WTC11 (cell line): ENCODE measurements at regions not wholly inside any gene's neighbourhood (a gene's known extent, or its start where the extent isn't known, plus 50 kb on each side); places are given as distances from the start of the nearest gene placed in this dataset.

Experiments
- ATAC-seq: fragments of 200-7000 bp; cut with Tn5 transposase; 2 replicates; pipeline ENCODE4 v1.10.0; 2021; ENCODE audit warnings: mild to moderate bottlenecking, moderate library complexity
- CTCF ChIA-PET: fragments of 300-600 bp; sonication (Branson Sonifier 250); formaldehyde crosslinking; loops from one replicate; lab custom pipeline; 2021; ENCODE audit warnings: antibody characterized with exemption; lab: Charles Lee
- POLR2A ChIA-PET: fragments of 350-600 bp; sonication (Branson Sonifier 250); formaldehyde crosslinking; loops from one replicate; lab custom pipeline; 2021; ENCODE audit warnings: antibody characterized with exemption; lab: Charles Lee
- DNase-seq: peaks from one replicate; pipeline ENCODE4 v3.0.0; 2021; ENCODE audit warnings: low spot score
- H3K27ac Mint-ChIP-seq: 2 replicates; pipeline ENCODE4 v1.8.0; 2021; ENCODE audit warnings: mixed read lengths
- H3K27me3 Mint-ChIP-seq: 2 replicates; pipeline ENCODE4 v1.8.0; 2021; ENCODE audit warnings: low read depth, mild to moderate bottlenecking, moderate library complexity, mixed read lengths
- H3K36me3 Mint-ChIP-seq: 2 replicates; pipeline ENCODE4 v1.8.0; 2021; ENCODE audit warnings: mixed read lengths
- H3K4me1 Mint-ChIP-seq: 2 replicates; pipeline ENCODE4 v1.8.0; 2022; ENCODE audit warnings: mixed read lengths
- H3K4me3 Mint-ChIP-seq: 2 replicates; pipeline ENCODE4 v1.8.0; 2021; ENCODE audit warnings: mild to moderate bottlenecking, moderate library complexity, mixed read lengths
- H3K9me3 Mint-ChIP-seq: 2 replicates; pipeline ENCODE4 v1.8.0; 2021; ENCODE audit warnings: mixed read lengths
- CBFB ChIP-seq: sonication (generic); formaldehyde crosslinking; IDR thresholded peaks from 2 replicates; pipeline ENCODE4 v1.8.1; 2022; ENCODE audit warnings: mild to moderate bottlenecking, low read depth, missing genetic modification reagents
- CDX4 ChIP-seq: fragments of 250-450 bp; sonication (Bioruptor Pico); IDR thresholded peaks from 2 replicates; pipeline ENCODE4 v1.9.0; 2021; ENCODE audit warnings: moderate library complexity, mild to moderate bottlenecking, inconsistent platforms, borderline replicate concordance
- ETV6 ChIP-seq: sonication (generic); formaldehyde crosslinking; IDR thresholded peaks from 2 replicates; pipeline ENCODE4 v1.8.1; 2022; ENCODE audit warnings: mild to moderate bottlenecking, missing genetic modification reagents
- GTF2I ChIP-seq: fragments of 250-450 bp; sonication (Bioruptor Pico); conservative IDR thresholded peaks from 2 replicates; pipeline ENCODE4 v1.4.0; 2021; ENCODE audit warnings: mild to moderate bottlenecking
- HMGA2 ChIP-seq: fragments of 250-450 bp; sonication (Bioruptor Pico); IDR thresholded peaks from 2 replicates; pipeline ENCODE4 v1.4.0; 2021; ENCODE audit warnings: mild to moderate bottlenecking, moderate library complexity
- NFYB ChIP-seq: sonication (generic); formaldehyde crosslinking; conservative IDR thresholded peaks from 2 replicates; pipeline ENCODE4 v1.8.0; 2022; ENCODE audit warnings: low read depth, missing genetic modification reagents
- NR2C2 ChIP-seq: sonication (generic); formaldehyde crosslinking; IDR thresholded peaks from 2 replicates; pipeline ENCODE4 v1.8.0; 2022; ENCODE audit warnings: mild to moderate bottlenecking, missing genetic modification reagents
- OVOL2 ChIP-seq: fragments of 250-450 bp; sonication (Bioruptor Pico); IDR thresholded peaks from 2 replicates; pipeline ENCODE4 v1.9.0; 2021; ENCODE audit warnings: mild to moderate bottlenecking, borderline replicate concordance
- PRRX2 ChIP-seq: fragments of 250-450 bp; sonication (Bioruptor Pico); IDR thresholded peaks from 2 replicates; pipeline ENCODE4 v1.8.0; 2021; ENCODE audit warnings: mild to moderate bottlenecking
- SMAD3 ChIP-seq: sonication (generic); formaldehyde crosslinking; IDR thresholded peaks from 2 replicates; pipeline ENCODE4 v1.8.0; 2022; ENCODE audit warnings: missing genetic modification reagents, mild to moderate bottlenecking, borderline replicate concordance
- STAT6 ChIP-seq: sonication (generic); formaldehyde crosslinking; conservative IDR thresholded peaks from 2 replicates; pipeline ENCODE4 v1.8.1; 2023; ENCODE audit warnings: mild to moderate bottlenecking, low read depth, missing genetic modification reagents, moderate library complexity
- TCF7 ChIP-seq: sonication (generic); formaldehyde crosslinking; IDR thresholded peaks from 2 replicates; pipeline ENCODE4 v1.8.0; 2022; ENCODE audit warnings: mild to moderate bottlenecking, low read depth, missing genetic modification reagents, moderate library complexity
- TP53 ChIP-seq: sonication (generic); formaldehyde crosslinking; IDR thresholded peaks from 2 replicates; pipeline ENCODE4 v1.8.1; 2023; ENCODE audit warnings: mild to moderate bottlenecking, missing genetic modification reagents
- USF1 ChIP-seq: sonication (generic); formaldehyde crosslinking; IDR thresholded peaks from 2 replicates; pipeline ENCODE4 v1.8.0; 2022; ENCODE audit warnings: mild to moderate bottlenecking, missing genetic modification reagents
- ZNF219 ChIP-seq: sonication (generic); formaldehyde crosslinking; IDR thresholded peaks from 2 replicates; pipeline ENCODE4 v1.8.0; 2023; ENCODE audit warnings: missing genetic modification reagents, mild to moderate bottlenecking, borderline replicate concordance
- ZNF317 ChIP-seq: sonication (generic); formaldehyde crosslinking; IDR thresholded peaks from 2 replicates; pipeline ENCODE4 v1.8.1; 2023; ENCODE audit warnings: low read depth, mild to moderate bottlenecking, moderate library complexity, missing genetic modification reagents, borderline replicate concordance
- TF ChIP-seq, protein P1 (sequence below): sonication (generic); formaldehyde crosslinking; IDR thresholded peaks from 2 replicates; pipeline ENCODE4 v1.8.1; 2023; ENCODE audit warnings: mild to moderate bottlenecking, missing genetic modification reagents
- TF ChIP-seq, protein P2 (sequence below): sonication (generic); formaldehyde crosslinking; IDR thresholded peaks from 2 replicates; pipeline ENCODE4 v1.8.1; 2022; ENCODE audit warnings: mild to moderate bottlenecking, moderate library complexity, missing genetic modification reagents
- TF ChIP-seq, protein P3 (sequence below): sonication (generic); formaldehyde crosslinking; IDR thresholded peaks from 2 replicates; pipeline ENCODE4 v1.8.0; 2023; ENCODE audit warnings: missing genetic modification reagents, mild to moderate bottlenecking, borderline replicate concordance
- TF ChIP-seq, protein P4 (sequence below): sonication (generic); formaldehyde crosslinking; IDR thresholded peaks from 2 replicates; pipeline ENCODE4 v1.8.1; 2022; ENCODE audit warnings: missing genetic modification reagents, borderline replicate concordance

DNA sequence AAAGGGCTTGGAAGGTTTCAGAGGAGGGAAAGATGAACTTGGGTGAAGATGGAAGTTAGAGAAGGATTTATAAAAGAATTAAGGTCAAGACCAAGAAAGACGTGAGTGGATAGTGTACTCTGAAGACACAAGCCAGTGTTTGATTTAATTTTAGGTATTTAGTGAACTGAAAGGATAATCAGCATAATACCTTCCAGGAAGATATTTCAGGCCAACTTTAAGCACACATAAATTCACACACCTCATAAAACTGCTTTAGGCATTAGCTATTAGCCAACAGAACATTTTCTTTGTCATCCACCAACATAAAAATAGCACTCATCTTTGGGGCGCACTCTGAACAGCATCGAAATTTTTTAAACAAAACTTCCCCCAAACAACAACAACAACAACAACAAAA is 71.7 kb upstream of the CSNK1A1L start (continued):
- TF ChIP-seq, protein P1, sequence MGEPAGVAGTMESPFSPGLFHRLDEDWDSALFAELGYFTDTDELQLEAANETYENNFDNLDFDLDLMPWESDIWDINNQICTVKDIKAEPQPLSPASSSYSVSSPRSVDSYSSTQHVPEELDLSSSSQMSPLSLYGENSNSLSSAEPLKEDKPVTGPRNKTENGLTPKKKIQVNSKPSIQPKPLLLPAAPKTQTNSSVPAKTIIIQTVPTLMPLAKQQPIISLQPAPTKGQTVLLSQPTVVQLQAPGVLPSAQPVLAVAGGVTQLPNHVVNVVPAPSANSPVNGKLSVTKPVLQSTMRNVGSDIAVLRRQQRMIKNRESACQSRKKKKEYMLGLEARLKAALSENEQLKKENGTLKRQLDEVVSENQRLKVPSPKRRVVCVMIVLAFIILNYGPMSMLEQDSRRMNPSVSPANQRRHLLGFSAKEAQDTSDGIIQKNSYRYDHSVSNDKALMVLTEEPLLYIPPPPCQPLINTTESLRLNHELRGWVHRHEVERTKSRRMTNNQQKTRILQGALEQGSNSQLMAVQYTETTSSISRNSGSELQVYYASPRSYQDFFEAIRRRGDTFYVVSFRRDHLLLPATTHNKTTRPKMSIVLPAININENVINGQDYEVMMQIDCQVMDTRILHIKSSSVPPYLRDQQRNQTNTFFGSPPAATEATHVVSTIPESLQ, result no peak
- TF ChIP-seq, protein P2, sequence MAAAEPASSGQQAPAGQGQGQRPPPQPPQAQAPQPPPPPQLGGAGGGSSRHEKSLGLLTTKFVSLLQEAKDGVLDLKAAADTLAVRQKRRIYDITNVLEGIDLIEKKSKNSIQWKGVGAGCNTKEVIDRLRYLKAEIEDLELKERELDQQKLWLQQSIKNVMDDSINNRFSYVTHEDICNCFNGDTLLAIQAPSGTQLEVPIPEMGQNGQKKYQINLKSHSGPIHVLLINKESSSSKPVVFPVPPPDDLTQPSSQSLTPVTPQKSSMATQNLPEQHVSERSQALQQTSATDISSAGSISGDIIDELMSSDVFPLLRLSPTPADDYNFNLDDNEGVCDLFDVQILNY (CRISPR knock-in tag), result no peak
- TF ChIP-seq SMAD3 (CRISPR knock-in tag) (no peak), ZNF317 (CRISPR knock-in tag) (no peak), CBFB (CRISPR knock-in tag) (no peak), ETV6 (CRISPR knock-in tag) (no peak), CDX4 (CRISPR knock-in tag) (no peak), TP53 (CRISPR knock-in tag) (no peak)

GRCh38 chr13:37175996-37176395 is 70.5 kb upstream of the CSNK1A1L start:
- CTCF ChIA-PET, result no interaction called here

More at GRCh38 chr13:37175996-37176395, 70.5 kb upstream of the CSNK1A1L start:
- Mint-ChIP-seq H3K4me1 (peaks cover 18% of the 10 kb centered on the region), H3K4me3 (no peak overlapping the region), H3K27ac (no peak overlapping the region), H3K27me3 (no peaks in the 10 kb centered on the region), H3K9me3 (no peaks in the 10 kb centered on the region; the same call in 1 of the 2 replicates), H3K36me3 (no peaks in the 10 kb centered on the region)
- TF ChIP-seq, protein P3, sequence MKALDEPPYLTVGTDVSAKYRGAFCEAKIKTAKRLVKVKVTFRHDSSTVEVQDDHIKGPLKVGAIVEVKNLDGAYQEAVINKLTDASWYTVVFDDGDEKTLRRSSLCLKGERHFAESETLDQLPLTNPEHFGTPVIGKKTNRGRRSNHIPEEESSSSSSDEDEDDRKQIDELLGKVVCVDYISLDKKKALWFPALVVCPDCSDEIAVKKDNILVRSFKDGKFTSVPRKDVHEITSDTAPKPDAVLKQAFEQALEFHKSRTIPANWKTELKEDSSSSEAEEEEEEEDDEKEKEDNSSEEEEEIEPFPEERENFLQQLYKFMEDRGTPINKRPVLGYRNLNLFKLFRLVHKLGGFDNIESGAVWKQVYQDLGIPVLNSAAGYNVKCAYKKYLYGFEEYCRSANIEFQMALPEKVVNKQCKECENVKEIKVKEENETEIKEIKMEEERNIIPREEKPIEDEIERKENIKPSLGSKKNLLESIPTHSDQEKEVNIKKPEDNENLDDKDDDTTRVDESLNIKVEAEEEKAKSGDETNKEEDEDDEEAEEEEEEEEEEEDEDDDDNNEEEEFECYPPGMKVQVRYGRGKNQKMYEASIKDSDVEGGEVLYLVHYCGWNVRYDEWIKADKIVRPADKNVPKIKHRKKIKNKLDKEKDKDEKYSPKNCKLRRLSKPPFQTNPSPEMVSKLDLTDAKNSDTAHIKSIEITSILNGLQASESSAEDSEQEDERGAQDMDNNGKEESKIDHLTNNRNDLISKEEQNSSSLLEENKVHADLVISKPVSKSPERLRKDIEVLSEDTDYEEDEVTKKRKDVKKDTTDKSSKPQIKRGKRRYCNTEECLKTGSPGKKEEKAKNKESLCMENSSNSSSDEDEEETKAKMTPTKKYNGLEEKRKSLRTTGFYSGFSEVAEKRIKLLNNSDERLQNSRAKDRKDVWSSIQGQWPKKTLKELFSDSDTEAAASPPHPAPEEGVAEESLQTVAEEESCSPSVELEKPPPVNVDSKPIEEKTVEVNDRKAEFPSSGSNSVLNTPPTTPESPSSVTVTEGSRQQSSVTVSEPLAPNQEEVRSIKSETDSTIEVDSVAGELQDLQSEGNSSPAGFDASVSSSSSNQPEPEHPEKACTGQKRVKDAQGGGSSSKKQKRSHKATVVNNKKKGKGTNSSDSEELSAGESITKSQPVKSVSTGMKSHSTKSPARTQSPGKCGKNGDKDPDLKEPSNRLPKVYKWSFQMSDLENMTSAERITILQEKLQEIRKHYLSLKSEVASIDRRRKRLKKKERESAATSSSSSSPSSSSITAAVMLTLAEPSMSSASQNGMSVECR (CRISPR knock-in tag), result no peak
- TF ChIP-seq, protein P4, sequence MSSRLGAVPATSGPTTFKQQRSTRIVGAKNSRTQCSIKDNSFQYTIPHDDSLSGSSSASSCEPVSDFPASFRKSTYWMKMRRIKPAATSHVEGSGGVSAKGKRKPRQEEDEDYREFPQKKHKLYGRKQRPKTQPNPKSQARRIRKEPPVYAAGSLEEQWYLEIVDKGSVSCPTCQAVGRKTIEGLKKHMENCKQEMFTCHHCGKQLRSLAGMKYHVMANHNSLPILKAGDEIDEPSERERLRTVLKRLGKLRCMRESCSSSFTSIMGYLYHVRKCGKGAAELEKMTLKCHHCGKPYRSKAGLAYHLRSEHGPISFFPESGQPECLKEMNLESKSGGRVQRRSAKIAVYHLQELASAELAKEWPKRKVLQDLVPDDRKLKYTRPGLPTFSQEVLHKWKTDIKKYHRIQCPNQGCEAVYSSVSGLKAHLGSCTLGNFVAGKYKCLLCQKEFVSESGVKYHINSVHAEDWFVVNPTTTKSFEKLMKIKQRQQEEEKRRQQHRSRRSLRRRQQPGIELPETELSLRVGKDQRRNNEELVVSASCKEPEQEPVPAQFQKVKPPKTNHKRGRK (CRISPR knock-in tag), result no peak
- TF ChIP-seq NFYB (CRISPR knock-in tag) (no peak), GTF2I (CRISPR knock-in tag) (no peak), TP53 (CRISPR knock-in tag) (no peak), ZNF219 (no peak), HMGA2 (CRISPR knock-in tag) (no peak), PRRX2 (CRISPR knock-in tag) (no peak), OVOL2 (CRISPR knock-in tag) (no peak), TCF7 (CRISPR knock-in tag) (no peak), STAT6 (CRISPR knock-in tag) (no peak), USF1 (CRISPR knock-in tag) (no peak), NR2C2 (CRISPR knock-in tag) (no peak)
- ATAC-seq (no peak), DNase-seq (no peak)
- POLR2A ChIA-PET, result interaction anchor here (0.6 kb wide), 1 partner anchor 419 kb away, joined by 3 read pairs; no protein-coding TSS in a partner anchor
